GM04504 (cell line): ENCODE measurements at regions not wholly inside any gene's neighbourhood (a gene's known extent, or its start where the extent isn't known, plus 50 kb on each side); places are given as distances from the start of the nearest gene placed in this dataset.

Experiments used
- DNase-seq: peaks from one replicate; pipeline ENCODE4 v3.0.0-alpha.2; 2012; ENCODE audit warnings: low read depth

- DNase-seq, result no peak
Measured at GRCh38 chr17:72501404-72502370, 380.9 kb downstream of the SOX9 start.

DNA sequence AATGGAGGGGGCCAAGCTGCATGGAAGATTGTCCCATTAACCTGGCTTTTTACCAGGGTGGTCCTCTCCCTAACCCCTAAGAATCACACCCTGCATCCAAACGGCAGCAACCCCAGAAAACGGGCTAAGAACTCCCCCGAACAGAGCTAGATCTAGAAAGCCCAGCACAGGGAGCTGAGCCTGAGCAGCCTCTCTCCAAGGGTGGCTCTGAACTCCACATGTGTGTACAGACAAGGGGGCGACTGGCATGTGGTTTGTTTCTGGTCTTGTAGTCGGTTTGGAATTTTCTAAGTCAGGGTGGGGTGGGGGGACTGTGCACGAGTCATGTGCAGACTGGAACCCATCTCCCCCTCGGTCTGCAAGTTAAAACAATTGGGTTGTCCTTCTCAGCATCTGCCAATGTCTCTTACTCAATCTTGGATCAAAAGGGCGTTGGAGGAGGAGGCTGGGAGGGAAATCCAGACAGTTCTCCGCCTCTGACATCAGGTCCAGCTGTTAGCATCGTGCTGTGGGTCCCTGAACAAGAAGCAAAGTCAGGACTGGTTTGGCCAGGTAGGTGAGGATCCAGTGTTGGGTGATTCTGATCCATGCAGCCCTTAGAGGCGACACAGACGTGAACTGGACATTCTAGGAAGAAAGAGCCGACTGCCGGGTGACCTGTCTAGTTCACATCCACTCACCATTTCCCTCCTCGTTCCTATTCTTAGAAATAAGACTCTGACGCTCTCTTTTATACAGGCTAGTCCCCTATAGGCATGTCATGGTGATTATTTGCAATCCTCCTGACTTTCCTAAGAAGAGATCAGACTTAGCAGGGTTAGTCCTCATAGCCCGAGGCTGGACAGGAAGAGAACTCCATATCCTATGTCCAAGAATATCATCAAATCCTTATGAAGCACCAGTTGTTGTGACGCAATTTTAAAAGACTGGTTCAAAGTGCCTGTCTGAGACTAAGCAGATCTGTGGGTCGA lies 381.8 kb downstream of the SOX9 start:
- DNase-seq, result no peak

DNA sequence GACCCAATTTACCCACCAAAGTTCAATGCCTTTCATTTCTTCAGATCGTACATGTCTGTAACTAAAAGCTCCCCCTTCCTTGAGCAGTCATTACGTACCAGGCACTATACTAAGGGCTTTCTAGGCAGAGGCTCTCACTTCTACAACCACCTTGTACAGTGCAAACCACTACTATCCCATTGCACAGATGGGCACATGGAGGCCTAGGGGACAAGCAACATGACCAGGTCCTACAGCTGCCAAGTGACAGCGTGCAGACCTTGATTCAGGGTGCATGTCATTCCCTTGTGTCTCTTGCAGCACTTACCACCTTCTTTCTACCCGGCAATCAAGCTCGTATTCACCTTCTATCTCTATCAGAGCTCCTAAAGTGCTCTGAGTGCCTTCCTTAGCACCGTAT lies 382.7 kb downstream of the SOX9 start:
- DNase-seq, result no peak

GRCh38 chr17:72504783-72505182 lies 384.0 kb downstream of the SOX9 start:
- no peak for DNase-seq

GRCh38 chr17:72506773-72507172 lies 386.0 kb downstream of the SOX9 start:
- no peak for DNase-seq

DNA sequence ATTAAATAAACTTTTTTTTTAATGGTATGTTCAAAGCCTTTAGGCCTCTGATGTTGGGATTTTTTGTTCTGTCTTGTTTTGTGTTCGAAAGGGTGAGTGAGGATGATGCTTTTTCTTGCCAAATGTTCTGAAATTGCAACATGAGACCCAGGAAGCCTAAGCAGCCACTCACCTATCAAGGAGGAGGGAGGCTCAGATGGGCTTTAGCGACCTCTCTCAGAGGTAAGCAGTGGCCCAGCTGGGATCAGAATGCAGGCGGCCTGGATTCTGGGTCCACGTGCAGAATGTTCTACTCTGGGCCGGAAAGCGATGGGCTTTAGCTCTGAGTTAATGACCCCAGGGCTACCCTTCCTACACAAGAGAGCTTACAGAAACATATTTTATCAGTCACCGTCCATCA lies 386.6 kb downstream of the SOX9 start:
- no peak for DNase-seq

DNA sequence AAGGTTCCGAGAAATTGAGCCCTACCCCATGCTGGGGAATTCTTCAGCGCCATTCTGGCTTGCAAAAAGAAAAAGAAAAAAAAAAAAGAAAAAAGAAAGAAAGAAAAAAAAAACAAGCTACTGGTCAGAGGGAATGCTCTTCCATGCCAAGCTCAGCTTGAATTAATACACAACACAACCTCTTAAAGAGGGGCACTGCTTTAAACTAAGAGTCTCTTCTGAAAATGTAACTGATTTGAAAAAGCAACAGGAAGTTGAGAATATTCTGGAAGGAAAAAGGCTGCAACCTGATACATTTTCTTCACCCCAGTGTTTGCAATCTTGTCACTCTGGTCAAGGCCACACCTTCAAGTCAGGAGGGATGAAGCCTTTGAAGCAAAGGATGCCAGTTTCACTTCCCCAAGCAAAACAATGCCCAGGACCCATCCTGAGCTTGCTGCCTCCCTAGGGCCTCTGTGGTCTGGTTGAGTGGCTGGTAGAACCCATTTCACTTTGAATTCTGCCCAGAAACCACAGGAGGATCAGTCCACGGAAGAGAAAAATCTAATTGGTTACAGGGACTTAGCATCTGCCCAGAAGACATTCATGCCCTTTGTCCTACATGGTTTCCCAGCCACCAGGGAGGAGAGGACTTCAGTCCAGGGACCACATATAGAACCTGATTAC lies 389.7 kb downstream of the SOX9 start:
- no peak for DNase-seq

- DNase-seq, result no peak
Measured at GRCh38 chr17:72511242-72511641, 390.4 kb downstream of the SOX9 start.

- DNase-seq, result no peak
Measured at GRCh38 chr17:72511874-72512273, 391.1 kb downstream of the SOX9 start.

DNA sequence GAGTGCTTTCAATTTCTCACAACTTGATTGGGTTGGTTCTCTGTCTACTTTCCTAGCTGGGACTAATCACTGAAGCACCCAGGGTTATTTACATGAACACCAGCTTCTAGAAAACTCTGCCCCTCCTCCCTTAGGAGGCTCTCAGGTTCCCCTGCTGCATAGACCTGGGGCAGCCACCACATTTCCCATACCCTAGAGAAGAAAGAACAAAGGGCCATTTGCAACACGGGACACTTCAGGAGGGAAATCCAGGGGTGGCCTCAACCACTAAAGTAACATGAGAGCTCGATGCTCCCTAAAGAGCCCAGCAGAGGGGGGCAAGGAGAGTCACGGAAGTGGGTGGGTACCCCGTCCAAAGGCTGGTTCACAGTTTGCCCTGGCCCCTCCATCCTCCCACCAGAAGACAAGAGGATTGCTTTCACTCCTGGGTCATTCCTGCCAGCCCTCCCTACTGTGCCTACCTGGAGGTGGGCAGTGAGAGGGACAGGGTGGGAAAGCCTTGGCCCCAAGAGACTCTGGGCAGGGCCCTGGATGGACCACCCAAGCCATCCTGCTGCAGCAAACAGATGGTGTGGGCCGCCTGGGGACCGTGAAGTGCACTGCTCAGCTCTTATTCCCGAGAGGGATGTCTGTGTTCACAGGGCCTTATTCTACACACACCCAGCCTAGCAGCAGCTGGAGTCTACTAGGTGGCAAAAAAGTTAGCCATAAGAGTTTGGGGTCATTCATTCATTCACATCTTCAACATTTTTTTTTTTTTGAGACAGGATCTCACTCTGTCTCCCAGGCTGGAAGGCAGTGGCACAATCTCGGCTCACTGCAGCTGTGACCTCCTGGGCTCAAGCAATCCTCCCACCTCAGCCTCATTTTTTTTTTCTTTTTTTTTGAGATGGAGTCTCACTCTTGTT lies 392.1 kb downstream of the SOX9 start:
- no peak for DNase-seq

GRCh38 chr17:72514321-72514861 lies 393.6 kb downstream of the SOX9 start:
- DNase-seq, result no peak

DNA sequence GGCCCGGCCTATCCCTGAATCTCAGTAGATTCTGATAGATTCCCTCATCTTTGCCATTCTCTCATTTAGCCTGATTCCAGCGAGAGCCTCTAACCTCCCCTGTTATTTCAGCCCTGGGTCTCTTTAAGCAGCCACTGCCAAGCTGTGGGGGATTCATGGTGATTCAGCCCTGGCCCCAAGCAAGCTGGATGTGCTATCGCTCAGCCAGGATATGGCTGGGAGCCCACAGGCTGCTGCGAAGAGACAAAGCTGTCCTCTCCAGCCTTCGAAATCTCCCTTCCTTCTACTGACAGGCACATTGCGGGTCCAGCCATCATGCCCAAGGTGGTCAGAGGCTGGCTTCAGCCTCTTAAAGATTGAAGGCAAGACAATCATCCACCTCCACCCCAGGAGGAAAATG lies 394.1 kb downstream of the SOX9 start:
- no peak for DNase-seq

DNA sequence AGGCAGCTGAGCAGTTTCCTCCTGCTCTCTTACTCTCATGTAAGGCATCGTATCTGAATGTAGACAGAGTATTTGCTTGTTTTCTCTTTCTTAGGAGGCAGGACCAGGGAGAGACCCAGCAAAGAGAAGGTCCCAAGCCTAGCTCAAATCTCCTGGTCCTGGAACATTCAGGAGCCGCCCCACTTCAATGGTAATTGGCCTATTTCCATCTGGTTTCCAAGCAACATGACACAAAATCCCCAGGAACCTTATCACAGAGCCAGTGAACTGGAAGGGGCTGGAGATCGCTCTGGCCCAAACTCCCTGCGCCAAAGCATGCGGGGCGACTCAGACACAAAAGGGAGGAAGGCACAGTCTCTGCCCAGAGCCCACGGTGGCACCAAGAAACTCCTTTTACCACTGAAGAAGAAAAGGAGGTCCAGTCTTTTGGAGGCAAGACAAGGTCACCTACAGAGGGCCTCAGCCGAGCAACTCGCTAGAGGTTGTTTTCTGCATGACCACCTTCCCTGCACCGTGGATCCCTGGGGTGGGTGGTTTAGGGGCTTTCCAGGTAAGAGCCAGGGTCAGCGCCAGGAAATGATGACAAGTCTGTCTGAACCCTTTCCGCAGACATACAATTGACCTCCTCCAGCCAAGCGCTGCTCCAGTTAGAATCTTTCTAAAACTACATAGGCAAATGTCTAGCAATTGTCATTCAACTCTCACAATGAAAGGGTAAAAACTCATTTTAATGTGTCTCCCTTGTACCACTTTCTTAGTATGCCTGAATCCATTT lies 394.7 kb downstream of the SOX9 start:
- no peak for DNase-seq

DNA sequence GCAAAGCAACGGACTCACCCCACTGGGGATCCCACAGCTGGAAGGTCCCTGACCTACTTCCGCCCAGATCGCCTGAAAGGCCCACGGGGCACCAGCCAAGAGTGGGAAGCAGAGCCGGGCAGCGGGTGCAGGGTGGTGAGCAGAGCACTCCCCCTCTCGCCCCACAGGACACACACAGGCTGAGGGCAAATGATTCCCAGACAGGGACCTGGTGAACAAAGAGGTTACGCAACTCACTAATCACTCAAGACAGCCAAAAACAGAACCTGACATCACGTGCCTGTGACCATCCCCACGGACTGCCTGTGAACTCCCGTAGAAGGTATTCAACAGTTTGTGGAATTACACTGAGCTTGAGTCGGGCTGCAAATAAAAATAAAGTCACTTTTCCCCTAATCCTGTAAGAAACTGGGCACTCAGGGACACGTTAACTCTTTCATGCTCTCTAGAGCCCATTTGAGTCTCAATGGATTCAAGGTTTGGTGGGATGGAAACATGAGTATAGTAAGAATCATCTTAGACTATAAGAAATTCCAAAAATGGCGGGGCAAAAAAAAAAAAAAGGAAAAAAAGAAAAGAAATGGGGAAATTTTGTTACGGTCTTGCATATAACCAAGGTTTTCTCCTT lies 396.1 kb downstream of the SOX9 start:
- DNase-seq, result no peak

DNA sequence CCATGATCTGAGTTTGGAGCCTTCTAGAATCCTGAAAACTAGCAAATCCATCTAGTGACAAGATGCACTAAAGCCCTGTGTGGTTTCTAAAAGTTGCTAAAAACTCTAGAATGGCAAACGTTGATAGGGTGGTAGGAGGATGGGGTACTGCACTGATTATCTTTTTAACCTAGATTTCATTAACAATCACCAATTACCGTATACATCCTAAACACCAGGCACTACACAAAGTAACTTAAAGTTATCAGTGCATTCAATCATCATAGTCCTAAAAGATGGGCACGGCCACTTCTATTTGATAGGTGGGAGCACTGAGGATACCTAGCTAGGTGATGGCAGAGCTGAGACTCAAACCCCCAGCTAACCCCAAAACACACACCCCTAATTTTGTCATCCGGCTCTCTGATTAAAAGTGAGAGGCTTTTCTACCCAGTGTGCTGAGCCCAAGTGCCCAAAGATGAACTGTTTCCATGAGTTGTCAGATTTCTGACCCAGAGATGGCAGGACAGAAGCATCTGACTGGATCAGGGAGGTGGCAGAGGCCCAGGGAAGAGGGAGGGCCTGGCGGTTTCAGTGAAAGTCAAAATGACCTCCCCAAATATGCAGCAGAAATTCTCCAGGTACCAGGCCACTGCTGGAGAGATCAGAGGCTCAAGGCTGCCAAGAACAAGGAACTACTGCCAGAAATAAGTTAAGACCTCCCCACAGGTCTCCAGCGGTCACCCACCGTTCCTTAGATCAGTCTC lies 396.8 kb downstream of the SOX9 start:
- no peak for DNase-seq

DNA sequence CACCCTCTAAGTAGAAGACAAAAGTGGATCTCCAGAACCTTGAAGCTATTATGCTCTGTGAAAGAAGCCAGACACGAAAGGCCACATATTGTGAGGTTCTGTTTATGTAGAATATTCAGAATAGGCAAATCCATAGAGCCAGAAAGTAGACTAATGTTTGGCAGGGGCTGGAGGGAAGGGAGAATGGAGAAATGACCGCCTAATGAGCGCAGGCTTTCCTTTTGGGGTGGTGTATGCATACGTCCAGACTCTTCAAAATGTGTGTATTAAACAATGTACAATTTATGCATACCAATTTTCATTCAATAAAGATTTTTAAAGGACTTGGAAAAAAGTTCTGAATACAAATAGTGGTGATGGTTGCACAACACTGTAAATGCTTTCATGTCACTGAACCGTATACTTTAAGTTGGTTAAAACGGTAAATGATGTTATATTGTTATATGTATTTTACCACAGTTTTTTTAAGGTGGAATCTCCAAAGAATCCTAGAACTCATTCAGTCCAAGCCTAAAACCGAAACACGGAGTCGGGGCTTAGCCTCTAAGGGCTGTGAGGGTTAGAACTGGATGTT lies 397.4 kb downstream of the SOX9 start:
- no peak for DNase-seq

DNA sequence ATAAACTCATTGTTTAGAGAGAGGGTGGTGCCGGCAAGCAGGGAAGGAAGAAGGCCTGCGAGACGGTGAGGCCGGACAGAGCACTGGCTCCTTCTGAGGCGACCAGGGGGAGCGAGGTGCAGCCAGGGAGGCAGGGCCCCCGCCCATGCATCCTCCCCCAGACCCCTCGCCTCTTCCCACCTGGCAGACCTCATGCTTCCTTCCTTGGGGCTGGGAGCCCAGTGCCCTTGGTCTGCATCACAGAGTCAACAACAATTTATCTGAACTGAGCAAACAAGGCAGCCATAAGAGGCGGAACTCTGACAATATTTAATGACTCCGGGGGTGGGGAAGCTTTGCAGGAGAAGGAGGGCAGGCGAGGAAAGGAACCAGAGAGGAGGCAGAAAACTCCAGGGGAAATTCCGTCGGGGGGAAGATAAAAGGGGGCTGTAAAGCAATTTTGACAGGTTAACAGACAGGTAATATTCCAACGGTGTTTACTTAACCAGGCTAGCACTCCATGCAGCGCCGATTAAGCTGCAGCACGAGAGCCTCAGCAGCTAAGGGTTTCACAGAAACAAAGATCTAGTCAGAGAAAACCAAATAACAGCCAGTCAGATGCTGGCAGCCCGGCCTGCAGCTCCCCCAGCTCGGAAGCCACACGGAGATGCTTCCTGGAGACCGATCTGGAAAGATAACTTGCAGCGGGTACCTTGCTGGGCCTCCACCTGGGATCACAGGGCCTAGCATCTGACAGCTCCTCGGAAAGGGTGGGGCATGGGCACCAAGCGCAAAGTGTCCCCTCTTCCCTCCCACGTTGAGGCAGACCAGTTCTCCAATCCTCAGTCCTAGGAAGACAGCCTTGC lies 398.2 kb downstream of the SOX9 start:
- DNase-seq, result no peak

DNA sequence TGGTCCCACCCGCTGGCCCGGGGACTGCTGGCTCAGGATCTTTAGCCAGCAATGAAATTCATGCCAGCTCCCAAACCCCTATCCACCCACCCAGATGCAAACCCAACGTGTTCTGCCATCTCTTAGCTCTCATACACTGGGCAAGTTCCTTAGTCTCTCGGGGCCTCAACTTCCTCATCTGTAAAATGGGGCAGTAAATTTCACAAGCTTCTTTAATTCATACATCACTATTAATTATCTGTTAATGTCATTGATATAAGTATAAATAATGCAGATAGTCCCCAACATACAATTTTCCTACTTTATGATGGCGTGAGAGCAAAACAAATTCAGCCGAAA lies 398.7 kb downstream of the SOX9 start:
- DNase-seq, result no peak
